HG03066 (cell line): ENCODE measurements at regions not wholly inside any gene's neighbourhood (a gene's known extent, or its start where the extent isn't known, plus 50 kb on each side); places are given as distances from the start of the nearest gene placed in this dataset.
"Not testable (repeated sequence)": the region's sequence is repeated elsewhere in the genome, so short reads cannot be mapped to it uniquely, and the experiment has no call there.

ENCODE experiments used
- ATAC-seq: cut with Tn5 transposase; IDR thresholded peaks from one replicate; pipeline ENCODE4 v1.9.1; 2021; ENCODE audit warnings: low read depth; ENCODE audit not compliant: unreplicated experiment

DNA sequence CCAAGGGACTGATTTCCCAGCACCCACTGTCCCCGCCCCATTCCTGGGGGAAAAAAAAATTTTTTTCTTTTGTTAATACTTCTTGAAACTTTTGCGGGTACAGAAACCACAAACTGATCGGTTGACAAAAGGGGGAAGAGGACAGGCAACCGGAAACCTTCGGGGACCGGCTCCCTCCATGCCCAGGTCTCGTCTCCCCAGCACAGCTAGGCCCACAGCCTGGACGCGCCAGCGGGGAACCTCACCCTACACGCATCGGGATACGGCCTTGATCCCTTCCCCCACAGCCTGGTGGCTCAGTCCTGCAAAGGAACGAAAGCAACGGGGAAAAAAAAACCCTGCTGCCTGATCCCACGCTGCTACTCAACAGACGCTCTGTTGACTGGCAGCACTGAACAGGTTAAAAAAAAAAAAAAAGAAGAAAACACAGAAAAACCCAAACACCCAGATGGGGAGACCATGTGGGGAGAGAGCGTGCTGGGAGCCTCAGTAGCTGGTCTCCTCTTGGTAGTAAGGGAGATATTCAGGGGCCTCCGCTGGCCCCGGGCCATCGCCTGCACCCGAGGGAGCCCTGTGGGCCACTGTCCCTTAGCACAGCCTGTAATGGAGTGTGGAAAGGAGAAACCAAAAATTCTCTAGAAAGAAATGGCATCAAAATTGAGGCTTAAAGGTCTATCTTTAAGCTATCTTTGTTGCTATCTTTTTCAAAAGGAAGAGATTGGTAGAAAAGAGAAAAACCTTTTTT is 185.7 kb downstream of the POTEC start:
- ATAC-seq: not testable (repeated sequence)

DNA sequence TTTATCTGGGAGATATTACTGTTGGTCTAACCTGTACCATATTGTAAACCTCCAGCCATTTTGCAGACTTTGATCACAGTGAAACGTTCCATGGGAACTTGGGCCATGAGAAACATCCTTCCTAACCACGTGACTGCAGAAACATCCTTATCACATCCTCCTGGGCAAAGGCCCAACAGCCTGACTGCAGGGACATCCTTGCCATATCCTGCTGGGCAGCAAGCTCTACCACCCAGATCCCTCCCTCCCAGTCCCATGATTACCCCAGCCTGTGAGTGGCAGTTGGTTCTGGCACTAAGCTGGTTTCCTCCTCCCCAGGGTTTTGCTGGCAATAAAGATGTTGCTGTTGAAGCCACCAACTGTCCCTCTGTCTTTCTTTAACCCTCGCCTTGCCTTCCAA is 201.2 kb downstream of the POTEC start:
- not testable (repeated sequence) for ATAC-seq

DNA sequence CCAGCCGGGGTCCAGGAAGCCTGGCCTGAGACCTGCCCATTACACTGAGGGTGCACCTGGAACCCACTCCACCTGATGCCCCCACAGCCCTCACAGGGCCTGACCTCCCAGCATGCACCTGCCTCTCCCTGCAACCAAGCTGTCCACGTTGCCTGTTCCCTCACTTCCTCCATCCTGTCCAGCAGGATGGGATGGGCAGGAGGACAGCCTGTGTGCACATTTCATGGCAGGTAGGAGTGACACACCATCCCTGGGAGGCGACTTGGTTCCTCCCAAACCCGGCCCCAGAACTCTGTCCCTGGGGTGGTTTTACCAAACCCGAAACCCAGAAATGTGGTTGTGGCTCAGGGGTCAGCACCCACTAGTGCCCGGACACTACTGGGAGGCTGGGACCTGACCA is 203.8 kb upstream of the ZNF519 start:
- not testable (repeated sequence) for ATAC-seq

DNA sequence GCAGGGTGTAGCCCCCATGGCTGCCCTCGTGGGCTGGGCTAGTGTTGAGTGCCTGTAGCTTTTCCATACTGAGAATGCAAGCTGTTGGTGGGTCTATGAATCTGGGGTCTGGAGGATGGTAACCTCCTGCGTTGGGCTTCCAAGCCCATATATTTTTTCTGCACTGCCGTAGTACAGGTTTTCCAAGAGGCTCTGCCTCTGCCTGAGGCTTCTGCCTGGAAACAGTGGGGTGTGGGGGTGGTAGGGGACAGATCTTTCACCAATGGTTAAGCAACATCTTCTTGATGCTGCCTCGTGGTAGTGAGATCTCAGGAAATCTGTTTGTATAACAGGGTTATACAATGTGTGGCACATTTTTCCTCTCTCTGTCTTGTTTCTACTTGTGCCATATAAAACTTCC is 189.0 kb upstream of the ZNF519 start:
- ATAC-seq: not testable (repeated sequence)

DNA sequence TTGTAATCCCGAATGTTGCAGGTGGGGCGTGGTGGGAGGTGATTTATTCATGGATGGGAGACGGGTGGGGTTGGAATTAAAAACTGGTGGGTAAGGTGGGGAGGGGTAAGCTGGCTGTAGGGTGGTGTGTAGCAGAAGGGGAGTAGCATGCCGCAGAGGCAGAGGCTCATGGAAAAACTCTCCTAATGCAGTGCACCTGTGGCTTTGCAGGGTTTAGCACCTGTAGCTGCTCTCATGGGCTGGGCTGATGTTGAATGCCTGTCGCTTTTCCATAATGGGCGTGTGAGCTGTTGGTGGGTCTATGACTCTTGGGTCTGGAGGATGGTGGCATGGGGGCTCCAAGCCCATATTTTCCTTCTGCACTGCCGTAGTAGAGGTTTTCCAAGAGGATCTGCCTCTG is 169.0 kb upstream of the ZNF519 start:
- not testable (repeated sequence) for ATAC-seq

DNA sequence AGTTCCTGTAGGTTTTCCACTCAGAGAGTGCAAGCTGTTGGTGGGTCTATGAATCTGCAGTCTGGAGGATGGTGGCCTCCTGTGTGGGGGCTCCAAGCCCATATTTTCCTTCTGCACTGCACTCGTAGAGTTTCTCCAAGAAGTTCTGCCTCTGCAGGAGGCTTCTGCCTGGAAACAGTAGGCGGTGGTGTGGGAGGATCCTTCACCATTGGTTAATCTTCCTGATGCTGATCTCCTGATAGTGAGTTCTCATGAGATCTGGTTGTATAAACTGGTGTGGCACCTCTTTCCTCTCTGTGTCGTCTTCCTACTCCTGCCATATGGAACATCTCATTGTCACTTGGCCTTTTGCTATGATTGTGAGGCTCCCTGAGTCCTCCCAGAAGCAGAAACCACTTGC is 162.8 kb upstream of the ZNF519 start:
- ATAC-seq: not testable (repeated sequence)

DNA sequence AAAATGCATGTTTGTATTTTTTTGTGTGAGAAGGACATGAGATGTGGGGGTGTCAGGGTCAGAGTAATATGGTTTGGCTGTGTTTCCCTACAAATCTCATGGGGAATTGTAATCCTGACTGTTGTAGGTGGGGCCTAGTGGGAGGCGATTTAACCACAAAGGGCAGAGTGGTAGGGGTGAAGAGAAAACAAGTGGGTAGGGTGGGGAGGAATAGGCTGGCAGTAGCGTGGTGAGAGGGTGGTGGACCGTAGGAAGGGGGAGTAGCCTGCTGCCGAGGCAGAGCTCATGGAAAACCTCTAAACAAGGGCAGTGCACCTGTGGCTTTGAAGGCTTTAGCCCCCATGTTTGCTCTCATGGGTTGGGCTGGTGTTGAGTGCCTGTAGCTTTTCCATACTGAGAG is 152.8 kb upstream of the ZNF519 start:
- no peak for ATAC-seq

DNA sequence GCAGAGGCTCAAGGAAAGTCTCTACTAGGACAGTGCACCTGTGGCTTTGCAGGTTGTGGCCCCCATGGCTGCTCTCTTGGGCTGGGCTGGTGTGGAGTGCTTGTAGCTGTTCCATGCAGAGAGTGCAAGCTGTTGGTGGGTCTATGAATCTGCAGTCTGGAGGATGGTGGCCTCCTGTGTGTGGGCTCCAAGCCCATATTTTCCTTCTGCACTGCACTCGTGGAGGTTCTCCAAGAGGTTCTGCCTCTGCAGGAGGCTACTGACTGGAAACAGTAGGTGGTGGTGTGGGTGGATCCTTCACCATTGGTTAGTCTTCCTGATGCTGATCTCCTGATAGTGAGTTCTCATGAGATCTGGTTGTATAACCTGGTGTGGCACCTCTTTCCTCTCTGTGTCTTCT is 143.2 kb upstream of the ZNF519 start:
- not testable (repeated sequence) for ATAC-seq

DNA sequence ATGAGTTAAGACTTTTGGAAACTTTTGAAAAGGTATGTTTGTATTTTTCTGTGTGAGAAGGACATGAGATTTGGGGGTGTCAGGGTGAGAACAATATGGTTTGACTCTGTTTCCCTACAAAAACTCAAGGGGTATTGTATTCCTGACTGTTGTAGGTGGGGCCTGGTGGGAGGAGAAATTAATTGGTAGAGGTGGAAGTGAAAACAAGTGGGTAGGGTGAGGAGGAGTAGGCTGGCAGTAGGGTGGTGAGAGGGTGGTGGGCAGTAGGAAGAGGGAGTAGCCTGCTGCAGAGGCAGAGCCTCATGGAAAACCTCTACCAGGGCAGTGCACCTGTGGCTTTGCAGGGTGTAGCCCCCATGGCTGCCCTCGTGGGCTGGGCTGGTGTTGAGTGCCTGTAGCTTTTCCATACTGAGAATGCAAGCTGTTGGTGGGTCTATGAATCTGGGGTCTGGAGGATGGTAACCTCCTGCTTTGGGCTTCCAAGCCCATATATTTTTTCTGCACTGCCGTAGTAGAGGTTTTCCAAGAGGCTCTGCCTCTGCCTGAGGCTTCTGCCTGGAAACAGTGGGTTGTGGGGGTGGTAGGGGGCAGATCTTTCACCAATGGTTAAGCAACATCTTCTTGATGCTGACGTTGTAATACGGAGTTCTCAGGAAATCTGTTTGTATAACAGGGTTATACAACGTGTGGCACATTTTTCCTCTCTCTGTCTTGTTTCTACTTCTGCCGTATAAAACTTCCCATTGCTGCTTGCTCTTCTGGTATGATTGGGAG is 133.6 kb upstream of the ZNF519 start:
- not testable (repeated sequence) for ATAC-seq

DNA sequence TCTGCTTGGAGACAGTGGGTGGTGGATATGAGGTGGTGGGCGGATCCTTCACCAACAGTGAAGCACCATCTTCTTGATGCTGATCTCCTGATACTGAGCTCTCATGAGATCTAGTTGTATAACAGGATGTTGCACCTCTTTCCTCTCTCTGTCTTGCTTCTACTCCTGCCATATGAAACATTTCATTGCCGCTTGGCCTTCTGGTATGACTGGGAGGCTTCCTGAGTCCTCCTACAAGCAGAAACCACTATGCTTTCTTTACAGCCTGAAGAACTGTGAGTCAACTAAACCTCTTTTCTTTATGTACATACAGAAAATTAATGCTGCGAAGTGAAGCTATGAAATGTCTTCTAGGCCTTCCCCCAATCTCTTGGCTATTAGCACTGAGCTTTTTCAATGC is 130.6 kb upstream of the ZNF519 start:
- ATAC-seq: not testable (repeated sequence)

DNA sequence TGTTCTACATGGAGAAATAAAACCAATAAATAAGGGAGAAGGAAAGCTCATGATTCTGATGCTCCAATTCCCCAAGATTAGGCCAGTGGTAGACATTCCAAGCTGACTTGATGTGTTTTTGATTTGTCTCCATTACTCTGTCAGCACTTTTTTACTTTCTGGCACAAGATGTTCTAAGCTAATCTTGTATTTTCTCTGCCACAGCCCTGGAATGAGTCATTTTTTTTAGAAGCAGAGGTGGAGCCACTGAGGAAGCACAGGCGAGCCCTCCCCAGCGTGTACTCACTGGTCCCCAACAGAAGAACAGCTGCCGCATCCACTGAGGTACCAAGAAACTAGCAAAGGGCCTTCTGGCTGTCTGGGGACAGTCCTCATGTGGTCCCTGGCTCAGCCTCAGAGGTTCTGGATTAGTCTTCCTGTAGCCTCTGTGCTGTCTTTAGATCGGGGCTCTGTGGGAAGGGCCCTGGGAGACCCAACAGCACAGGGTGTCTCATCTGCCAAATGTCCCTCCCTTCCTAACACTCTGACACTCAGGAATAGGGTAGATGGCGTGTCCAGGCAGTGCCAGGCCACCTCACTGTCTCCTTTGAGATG is 117.9 kb upstream of the ZNF519 start:
- not testable (repeated sequence) for ATAC-seq

DNA sequence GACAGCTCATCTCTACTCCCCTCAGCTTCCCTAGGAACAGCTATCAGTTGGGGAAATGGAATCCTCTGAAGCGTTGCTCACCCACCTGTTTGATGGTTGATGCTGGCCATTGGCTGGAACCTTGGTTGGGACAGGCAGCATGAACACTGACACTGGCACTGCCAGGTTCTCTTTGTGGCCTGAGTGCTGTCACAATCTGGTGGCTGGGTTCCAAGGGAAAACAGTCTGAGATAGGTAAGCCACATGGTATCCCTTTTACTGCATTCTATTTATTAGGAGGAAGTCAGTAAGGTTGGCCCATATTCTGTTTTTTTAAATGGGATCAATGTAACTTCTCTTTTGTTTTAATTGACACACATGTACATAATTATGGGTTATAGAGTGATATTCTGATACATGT is 107.0 kb upstream of the ZNF519 start:
- ATAC-seq: not testable (repeated sequence)

DNA sequence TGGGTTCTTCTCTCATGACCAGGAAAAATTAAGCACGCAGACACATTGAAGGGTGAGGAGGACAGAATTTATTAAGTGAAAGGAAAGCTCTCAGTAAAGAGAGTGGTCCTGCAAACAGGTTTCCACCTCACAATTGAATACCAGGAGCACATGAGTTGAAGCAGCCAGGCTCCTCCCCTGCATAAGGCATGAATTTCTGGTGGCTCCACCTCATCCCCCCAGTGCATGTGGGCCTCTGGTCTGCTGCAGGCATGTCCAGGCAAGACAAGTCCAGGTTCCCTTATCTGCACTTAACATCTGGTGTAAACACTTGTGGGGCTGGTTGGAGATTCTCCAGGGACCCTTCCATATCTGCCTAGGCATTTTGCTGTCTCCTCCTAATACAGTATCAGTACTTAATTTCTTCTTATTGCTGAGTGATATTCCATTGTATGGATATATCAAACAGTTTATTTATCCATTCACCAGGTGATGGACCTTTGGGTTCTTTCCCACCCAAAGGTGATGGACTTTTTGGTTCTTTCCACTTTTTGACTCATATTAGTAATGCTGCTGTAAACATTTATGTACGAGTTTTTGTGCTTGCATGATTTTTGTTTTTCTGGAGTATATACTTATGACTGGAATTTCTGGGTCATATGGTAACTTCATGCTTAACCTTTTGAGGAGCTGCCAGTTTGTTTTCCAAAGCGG is 104.3 kb upstream of the ZNF519 start:
- ATAC-seq: not testable (repeated sequence)

DNA sequence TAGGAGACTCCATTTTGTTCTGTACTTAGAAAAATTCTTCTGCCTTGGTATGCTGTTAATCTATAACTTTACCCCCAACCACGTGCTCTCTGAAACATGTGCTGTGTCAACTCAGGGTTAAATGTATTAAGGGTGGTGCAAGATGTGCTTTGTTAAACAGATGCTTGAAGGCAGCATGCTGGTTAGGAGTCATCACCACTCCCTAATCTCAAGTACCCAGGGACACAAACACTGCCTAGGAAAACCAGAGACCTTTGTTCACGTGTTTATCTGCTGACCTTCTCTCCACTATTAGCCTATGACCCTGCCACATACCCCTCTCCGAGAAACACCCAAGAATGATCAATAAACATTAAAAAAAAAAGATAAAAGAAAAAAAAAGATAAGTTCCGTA is 93.0 kb upstream of the ZNF519 start:
- ATAC-seq: not testable (repeated sequence)

DNA sequence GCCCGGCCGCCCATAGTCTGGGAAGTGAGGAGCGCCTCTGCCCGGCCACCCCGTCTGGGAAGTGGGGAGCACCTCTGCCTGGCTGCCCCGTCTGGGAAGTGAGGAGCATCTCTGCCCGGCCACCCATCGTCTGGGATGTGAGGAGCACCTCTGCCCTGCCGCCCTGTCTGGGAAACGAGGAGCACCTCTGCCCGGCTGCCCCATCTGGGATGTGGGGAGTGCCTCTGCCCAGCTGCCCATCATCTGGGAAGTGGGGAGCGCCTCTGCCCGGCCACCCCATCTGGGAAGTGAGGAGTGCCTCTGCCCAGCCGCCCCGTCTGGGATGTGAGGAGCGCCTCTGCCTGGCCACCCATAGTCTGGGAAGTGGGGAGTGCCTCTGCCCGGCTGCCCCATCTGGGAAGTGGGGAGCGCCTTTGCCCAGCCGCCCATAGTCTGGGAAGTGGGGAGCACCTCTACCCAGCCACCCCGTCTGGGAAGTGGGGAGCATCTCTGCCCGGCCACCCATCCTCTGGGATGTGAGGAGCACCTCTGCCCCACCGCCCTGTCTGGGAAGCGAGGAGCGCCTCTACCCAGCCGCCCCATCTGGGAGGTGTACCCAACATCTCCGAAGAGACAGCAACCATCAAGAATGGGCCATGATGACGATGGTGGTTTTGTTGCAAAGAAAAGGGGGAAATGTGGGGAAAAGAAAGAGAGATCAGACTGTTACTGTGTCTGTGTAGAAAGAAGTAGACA is 92.5 kb upstream of the ZNF519 start:
- not testable (repeated sequence) for ATAC-seq

DNA sequence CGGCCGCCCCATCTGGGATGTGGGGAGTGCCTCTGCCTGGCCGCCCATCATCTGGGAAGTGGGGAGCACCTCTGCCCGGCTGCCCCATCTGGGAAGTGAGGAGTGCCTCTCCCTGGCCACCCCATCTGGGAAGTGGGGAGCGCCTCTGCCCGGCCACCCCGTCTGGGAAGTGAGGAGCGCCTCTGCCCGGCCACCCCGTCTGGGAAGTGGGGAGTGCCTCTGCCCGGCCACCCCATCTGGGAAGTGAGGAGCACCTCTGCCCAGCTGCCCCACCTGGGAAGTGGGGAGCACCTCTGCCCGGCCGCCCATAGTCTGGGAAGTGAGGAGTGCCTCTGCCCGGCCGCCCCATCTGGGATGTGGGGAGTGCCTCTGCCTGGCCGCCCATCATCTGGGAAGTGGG is 91.7 kb upstream of the ZNF519 start:
- ATAC-seq: not testable (repeated sequence)

DNA sequence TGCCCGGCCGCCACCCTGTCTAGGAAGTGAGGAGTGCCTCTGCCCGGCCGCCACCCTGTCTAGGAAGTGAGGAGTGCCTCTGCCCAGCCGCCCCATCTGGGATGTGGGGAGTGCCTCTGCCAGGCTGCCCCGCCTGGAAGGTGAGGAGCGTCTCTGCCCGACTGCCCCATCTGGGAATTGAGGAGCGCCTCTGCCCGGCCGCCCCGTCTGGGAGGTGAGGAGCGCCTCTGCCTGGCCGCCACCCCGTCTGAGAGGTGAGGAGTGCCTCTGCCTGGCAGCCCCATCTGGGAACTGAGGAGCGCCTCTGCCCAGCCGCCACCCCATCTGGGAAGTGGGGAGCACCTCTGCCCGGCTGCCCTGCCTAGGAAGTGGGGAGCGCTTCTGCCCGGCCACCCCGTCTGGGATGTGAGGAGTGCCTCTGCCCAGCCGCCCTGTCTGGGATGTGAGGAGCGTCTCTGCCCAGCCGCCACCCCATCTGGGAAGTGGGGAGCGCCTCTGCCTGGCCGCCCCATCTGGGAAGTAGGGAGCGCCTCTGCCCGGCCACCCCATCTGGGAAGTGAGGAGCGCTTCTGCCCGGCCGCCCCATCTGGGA is 91.1 kb upstream of the ZNF519 start:
- ATAC-seq: not testable (repeated sequence)

DNA sequence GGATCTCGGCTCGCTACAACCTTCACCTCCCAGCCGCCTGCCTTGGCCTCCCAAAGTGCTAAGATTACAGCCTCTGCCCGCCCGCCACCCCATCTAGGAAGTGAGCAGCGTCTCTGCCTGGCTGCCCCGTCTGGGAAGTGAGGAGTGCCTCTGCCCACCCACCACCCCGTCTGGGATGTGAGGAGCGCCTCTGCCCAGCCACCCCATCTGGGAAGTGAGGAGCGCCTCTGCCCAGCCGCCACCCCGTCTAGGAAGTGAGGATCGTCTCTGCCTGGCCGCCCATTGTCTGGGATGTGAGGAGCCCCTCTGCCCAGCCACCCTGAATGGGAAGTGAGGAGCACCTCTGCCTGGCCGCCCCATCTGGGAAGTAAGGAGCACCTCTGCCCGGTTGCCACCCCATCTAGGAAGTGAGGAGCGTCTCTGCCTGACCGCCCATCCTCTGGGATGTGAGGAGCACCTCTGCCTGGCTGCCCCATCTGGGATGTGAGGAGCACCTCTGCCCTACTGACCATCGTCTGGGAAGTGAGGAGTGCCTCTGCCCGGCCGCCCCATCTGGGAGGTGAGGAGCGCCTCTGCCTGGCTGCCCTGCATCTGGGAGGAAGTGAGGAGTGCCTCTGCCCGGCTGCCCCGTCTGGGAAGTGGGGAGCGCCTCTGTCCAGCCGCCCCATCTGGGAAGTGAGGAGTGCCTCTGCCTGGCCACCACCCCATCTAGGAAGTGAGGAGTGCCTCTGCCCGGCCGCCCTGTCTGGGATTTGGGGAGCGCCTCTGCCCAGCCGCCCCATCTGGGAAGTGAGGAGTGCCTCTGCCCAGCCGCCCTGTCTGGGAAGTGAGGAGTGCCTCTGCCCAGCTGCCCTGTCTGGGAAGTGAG is 90.4 kb upstream of the ZNF519 start:
- not testable (repeated sequence) for ATAC-seq

DNA sequence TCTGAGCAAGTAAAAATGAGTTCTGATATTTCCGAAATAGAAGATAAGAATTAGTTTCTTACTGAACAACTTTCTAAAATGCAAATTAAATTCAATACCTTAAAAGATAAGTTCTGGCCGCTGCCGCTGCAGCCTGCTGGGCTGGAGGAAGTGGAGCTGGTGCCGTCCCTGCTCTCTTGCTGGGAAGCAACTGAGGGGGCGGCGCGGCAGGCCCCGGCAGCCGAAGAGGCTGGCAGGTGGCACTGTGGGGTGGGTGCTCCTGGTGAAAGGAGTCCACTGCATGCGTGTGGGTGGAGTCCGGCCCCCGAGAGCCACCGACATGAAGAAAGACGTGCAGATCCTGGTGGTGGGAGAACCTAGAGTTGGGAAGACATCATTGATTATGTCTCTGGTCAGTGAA is 89.5 kb upstream of the ZNF519 start:
- ATAC-seq: no peak
